Neural progenitor cell (in vitro differentiated cells): ENCODE measurements at regions not wholly inside any gene's neighbourhood (a gene's known extent, or its start where the extent isn't known, plus 50 kb on each side); places are given as distances from the start of the nearest gene placed in this dataset.

ENCODE experiments used
- DNase-seq: peaks from one replicate; pipeline ENCODE4 v3.0.0-alpha.2; 2016; ENCODE audit warnings: low spot score
- H2AFZ ChIP-seq: fragments of 200-600 bp; sonication (generic); replicated peaks from 2 replicates; pipeline ENCODE4 v1.6.1; 2016; ENCODE audit warnings: antibody characterized with exemption
- H3F3A ChIP-seq: fragments of 200-600 bp; sonication (generic); 2 replicates; pipeline ENCODE4 v1.6.1; 2016; ENCODE audit warnings: antibody characterized with exemption, low read depth
- H3K27ac ChIP-seq: fragments of 200-600 bp; sonication (generic); 2 replicates; pipeline ENCODE4 v1.5.1; 2016; ENCODE audit warnings: mild to moderate bottlenecking
- H3K27me3 ChIP-seq: fragments of 200-600 bp; sonication (generic); 2 replicates; pipeline ENCODE4 v1.6.1; 2016; ENCODE audit warnings: mild to moderate bottlenecking, moderate library complexity
- H3K36me3 ChIP-seq: fragments of 200-600 bp; sonication (generic); 2 replicates; pipeline ENCODE4 v1.5.1; 2016
- H3K4me1 ChIP-seq: fragments of 200-600 bp; sonication (generic); 2 replicates; pipeline ENCODE4 v1.6.1; 2016; ENCODE audit warnings: mixed run types
- H3K4me2 ChIP-seq: fragments of 200-600 bp; sonication (generic); 2 replicates; pipeline ENCODE4 v1.6.1; 2016
- H3K4me3 ChIP-seq: fragments of 200-600 bp; sonication (generic); 2 replicates; pipeline ENCODE4 v1.5.1; 2016
- H3K79me2 ChIP-seq: fragments of 200-600 bp; sonication (generic); 2 replicates; pipeline ENCODE4 v1.6.1; 2016; ENCODE audit warnings: low read depth
- H3K9ac ChIP-seq: fragments of 200-600 bp; sonication (generic); 2 replicates; pipeline ENCODE4 v1.6.1; 2016
- H3K9me3 ChIP-seq: fragments of 200-600 bp; sonication (generic); 2 replicates; pipeline ENCODE4 v1.5.1; 2016; ENCODE audit warnings: low read depth
- H4K20me1 ChIP-seq: fragments of 200-600 bp; sonication (generic); 2 replicates; pipeline ENCODE4 v1.6.1; 2016; ENCODE audit warnings: low read depth
- H3K27ac Mint-ChIP-seq: 3 replicates; pipeline ENCODE4 v1.8.0; 2021; ENCODE audit warnings: mixed read lengths
- H3K27me3 Mint-ChIP-seq: 2 replicates; pipeline ENCODE4 v1.8.0; 2022; ENCODE audit warnings: low read depth, mild to moderate bottlenecking, inconsistent platforms, moderate library complexity, mixed read lengths; ENCODE audit not compliant: insufficient read depth
- H3K36me3 Mint-ChIP-seq: 3 replicates; pipeline ENCODE4 v1.8.0; 2021; ENCODE audit warnings: mixed read lengths
- H3K4me1 Mint-ChIP-seq: 3 replicates; pipeline ENCODE4 v1.8.0; 2021; ENCODE audit warnings: mixed read lengths
- H3K4me3 Mint-ChIP-seq: 3 replicates; pipeline ENCODE4 v1.8.0; 2021; ENCODE audit warnings: mild to moderate bottlenecking, moderate library complexity, mixed read lengths
- H3K9me3 Mint-ChIP-seq: 3 replicates; pipeline ENCODE4 v1.8.0; 2020; ENCODE audit warnings: mixed read lengths
- EZH2 ChIP-seq: fragments of 200-600 bp; sonication (generic); IDR thresholded peaks from 2 replicates; pipeline ENCODE4 v1.6.1; 2017; ENCODE audit warnings: antibody characterized with exemption, mild to moderate bottlenecking, moderate library complexity
- EZH2phosphoT487 ChIP-seq: fragments of 200-600 bp; sonication (generic); IDR thresholded peaks from 2 replicates; pipeline ENCODE4 v1.6.1; 2017; ENCODE audit warnings: antibody characterized with exemption
- TF ChIP-seq, protein P1 (sequence below): fragments of 200-600 bp; sonication (generic); IDR thresholded peaks from 2 replicates; pipeline ENCODE4 v1.5.1; 2017; ENCODE audit warnings: antibody characterized with exemption, mild to moderate bottlenecking

DNA sequence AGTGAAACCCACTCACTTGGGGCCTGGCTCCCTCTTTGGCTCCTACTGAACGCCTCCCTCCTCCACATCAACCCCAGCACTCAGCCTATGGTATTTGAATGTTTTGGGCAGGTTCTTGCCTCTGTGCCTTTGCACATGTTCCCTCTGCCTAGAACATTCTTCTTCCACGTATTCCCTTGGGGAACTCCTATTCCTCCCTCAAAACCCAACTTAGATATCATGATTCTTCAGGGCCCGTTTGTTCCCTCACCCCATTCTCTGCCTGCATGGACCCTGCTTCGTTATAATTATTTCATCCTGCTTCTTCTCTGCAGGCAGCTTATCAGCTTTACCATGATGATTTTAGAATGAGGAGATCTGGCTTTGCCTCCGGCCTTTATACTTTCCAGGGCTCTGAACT, 215.0 kb upstream of the IER5L start:
- Mint-ChIP-seq H3K9me3 (no peaks in the 10 kb centered on the region), H3K36me3 (no peaks in the 10 kb centered on the region), H3K27ac (peak overlapping the region; percentile 80), H3K4me3 (peak overlapping the region; percentile 2), H3K27me3 (peaks cover 8% of the 10 kb centered on the region), H3K4me1 (peaks cover 27% of the 10 kb centered on the region)
- no peak for DNase-seq
- Histone ChIP-seq H3K27ac (no peak overlapping the region), H3K4me2 (no peak overlapping the region), H3K9ac (no peak overlapping the region), H3K79me2 (no peaks in the 10 kb centered on the region), H3K4me3 (no peak overlapping the region), H3K4me1 (peaks cover 4% of the 10 kb centered on the region), H3K36me3 (no peaks in the 10 kb centered on the region), H3F3A (no peaks in the 10 kb centered on the region), H2AFZ (no peak overlapping the region), H4K20me1 (no peaks in the 10 kb centered on the region), H3K27me3 (peaks cover 5% of the 10 kb centered on the region), H3K9me3 (no peaks in the 10 kb centered on the region)
- TF ChIP-seq, protein P1, sequence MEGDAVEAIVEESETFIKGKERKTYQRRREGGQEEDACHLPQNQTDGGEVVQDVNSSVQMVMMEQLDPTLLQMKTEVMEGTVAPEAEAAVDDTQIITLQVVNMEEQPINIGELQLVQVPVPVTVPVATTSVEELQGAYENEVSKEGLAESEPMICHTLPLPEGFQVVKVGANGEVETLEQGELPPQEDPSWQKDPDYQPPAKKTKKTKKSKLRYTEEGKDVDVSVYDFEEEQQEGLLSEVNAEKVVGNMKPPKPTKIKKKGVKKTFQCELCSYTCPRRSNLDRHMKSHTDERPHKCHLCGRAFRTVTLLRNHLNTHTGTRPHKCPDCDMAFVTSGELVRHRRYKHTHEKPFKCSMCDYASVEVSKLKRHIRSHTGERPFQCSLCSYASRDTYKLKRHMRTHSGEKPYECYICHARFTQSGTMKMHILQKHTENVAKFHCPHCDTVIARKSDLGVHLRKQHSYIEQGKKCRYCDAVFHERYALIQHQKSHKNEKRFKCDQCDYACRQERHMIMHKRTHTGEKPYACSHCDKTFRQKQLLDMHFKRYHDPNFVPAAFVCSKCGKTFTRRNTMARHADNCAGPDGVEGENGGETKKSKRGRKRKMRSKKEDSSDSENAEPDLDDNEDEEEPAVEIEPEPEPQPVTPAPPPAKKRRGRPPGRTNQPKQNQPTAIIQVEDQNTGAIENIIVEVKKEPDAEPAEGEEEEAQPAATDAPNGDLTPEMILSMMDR: no peak
- TF ChIP-seq EZH2: no peak
- no peak for TF ChIP-seq EZH2phosphoT487

DNA sequence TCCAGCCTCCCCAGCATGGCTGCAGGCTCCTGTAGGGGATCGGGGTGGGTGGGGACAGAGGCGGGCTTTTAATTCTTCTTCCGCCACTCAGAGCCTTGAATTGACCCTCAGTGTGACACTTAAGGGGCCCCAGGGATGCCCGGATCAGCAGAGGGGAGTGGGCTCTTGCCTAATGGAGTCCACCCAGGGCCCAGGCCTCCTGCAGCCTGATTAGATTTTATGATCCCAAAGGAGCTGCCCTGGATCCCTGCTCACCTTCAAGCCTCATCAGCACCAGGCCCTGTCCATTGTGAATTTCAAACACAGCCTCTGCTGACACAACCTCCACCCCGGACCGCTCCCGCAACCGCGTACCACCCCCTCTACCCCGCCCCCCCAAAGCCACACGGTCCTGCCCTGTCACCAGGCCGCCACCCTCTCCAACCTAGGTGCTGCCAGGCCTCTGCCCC, 214.1 kb upstream of the IER5L start:
- TF ChIP-seq EZH2phosphoT487 (no peak), EZH2 (no peak)
- TF ChIP-seq, protein P1: no peak
- H3K27ac ChIP-seq: no peak overlapping the region
- H4K20me1 ChIP-seq: no peaks in the 10 kb centered on the region
- Mint-ChIP-seq H3K4me1 (peaks cover 27% of the 10 kb centered on the region), H3K36me3 (no peaks in the 10 kb centered on the region), H3K27me3 (peaks cover 8% of the 10 kb centered on the region), H3K9me3 (no peaks in the 10 kb centered on the region), H3K27ac (no peak overlapping the region), H3K4me3 (no peak overlapping the region)
- H2AFZ ChIP-seq: no peak overlapping the region
- H3F3A ChIP-seq: no peaks in the 10 kb centered on the region
- H3K4me1 ChIP-seq: peaks cover 4% of the 10 kb centered on the region
- H3K4me3 ChIP-seq: no peak overlapping the region
- H3K27me3 ChIP-seq: peaks cover 5% of the 10 kb centered on the region
- no peak for DNase-seq
- no peak overlapping the region for H3K9ac ChIP-seq
- no peak overlapping the region for H3K4me2 ChIP-seq
- no peaks in the 10 kb centered on the region for H3K9me3 ChIP-seq
- H3K36me3 ChIP-seq: no peaks in the 10 kb centered on the region
- H3K79me2 ChIP-seq: no peaks in the 10 kb centered on the region

DNA sequence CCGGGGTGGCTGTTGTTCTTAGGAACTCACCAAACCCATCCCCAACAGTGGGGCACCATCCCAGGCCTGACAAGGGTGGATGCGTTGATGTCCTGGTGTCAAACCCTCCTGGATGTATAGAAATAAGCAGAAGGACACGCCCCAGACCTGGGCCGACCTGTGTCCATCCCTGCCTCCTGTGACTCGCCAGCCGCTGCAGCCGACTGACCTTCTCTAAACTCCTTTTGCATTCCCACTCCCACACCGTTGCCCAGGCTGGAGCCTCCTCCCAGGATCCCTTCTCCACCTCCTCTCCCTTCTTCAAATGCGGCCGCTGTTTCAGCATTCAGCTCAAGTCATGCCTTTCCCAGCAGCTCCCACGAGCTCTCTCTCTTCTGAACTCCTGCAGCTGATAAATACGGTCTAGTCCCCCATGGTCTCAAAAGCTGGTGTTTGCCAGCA, 213.2 kb upstream of the IER5L start:
- Histone ChIP-seq H3K79me2 (no peaks in the 10 kb centered on the region), H3K4me2 (no peak overlapping the region), H3K36me3 (no peaks in the 10 kb centered on the region), H3K27ac (no peak overlapping the region), H3K27me3 (peaks cover under 1% of the 10 kb centered on the region), H3K9me3 (no peaks in the 10 kb centered on the region), H3K4me1 (peaks cover 4% of the 10 kb centered on the region), H3K4me3 (no peak overlapping the region), H3K9ac (no peak overlapping the region), H2AFZ (no peak overlapping the region), H3F3A (no peaks in the 10 kb centered on the region), H4K20me1 (no peaks in the 10 kb centered on the region)
- no peaks in the 10 kb centered on the region for H3K36me3 Mint-ChIP-seq
- no peak for TF ChIP-seq EZH2phosphoT487
- no peak for TF ChIP-seq EZH2
- TF ChIP-seq, protein P1: no peak
- H3K9me3 Mint-ChIP-seq: no peaks in the 10 kb centered on the region
- H3K27me3 Mint-ChIP-seq: peaks cover 8% of the 10 kb centered on the region
- peaks cover 27% of the 10 kb centered on the region for H3K4me1 Mint-ChIP-seq
- DNase-seq: no peak
- H3K27ac Mint-ChIP-seq: peak overlapping the region; percentile 31
- H3K4me3 Mint-ChIP-seq: no peak overlapping the region
